Colonic mucosa (tissue), 4 donors: ENCODE measurements at regions not wholly inside any gene's neighbourhood (a gene's known extent, or its start where the extent isn't known, plus 50 kb on each side); places are given as distances from the start of the nearest gene placed in this dataset.

ENCODE experiments used
- DNase-seq: peaks from one replicate; pipeline ENCODE4 v3.0.0-alpha.2; 2020
- H3K27ac ChIP-seq: fragments of 200-600 bp; one replicate; pipeline ENCODE4 v1.8.0; 2021
- H3K27me3 ChIP-seq: fragments of 200-600 bp; one replicate; pipeline ENCODE4 v1.8.0; 2021
- H3K36me3 ChIP-seq: fragments of 200-600 bp; one replicate; pipeline ENCODE4 v1.8.0; 2021
- H3K4me1 ChIP-seq: fragments of 200-600 bp; one replicate; pipeline ENCODE4 v1.8.0; 2021; ENCODE audit warnings: mild to moderate bottlenecking
- H3K4me3 ChIP-seq: fragments of 200-600 bp; one replicate; pipeline ENCODE4 v1.8.0; 2021
- H3K9ac ChIP-seq, 2 donors: one replicate each; pipeline ENCODE4 v1.7.0; 2013; ENCODE audit warnings: control low read depth in 2 of 2, low read depth in 2 of 2, low read length in 2 of 2
- H3K9me3 ChIP-seq: fragments of 200-600 bp; one replicate; pipeline ENCODE4 v1.8.0; 2021
- intact Hi-C: fragments of 100-400 bp; cut with DNase I; formaldehyde crosslinking; loops from one replicate; pipeline ENCODE4 v1.14.1; 2022
- TF ChIP-seq, protein P1 (sequence below): fragments of 200-600 bp; IDR thresholded peaks from one replicate; pipeline ENCODE4 v1.8.0; 2022; ENCODE audit warnings: antibody characterized with exemption, mild to moderate bottlenecking
- donor health status: healthy.
- donor health status: DM: no; HTN: no; CAD: no.
- donor health status: DM: no; HTN: no; CAD: no.

GRCh38 chr7:114364151-114364550, 50.5 kb upstream of the FOXP2 start:
- no peak for DNase-seq
- intact Hi-C loops: no loop called here
- Histone ChIP-seq H3K36me3 (no peaks in the 10 kb centered on the region), H3K4me3 (no peak overlapping the region), H3K27ac (no peak overlapping the region), H3K4me1 (no peaks in the 10 kb centered on the region), H3K9ac (no peak overlapping the region), H3K9me3 (no peaks in the 10 kb centered on the region), H3K27me3 (no peaks in the 10 kb centered on the region)
- TF ChIP-seq, protein P1, sequence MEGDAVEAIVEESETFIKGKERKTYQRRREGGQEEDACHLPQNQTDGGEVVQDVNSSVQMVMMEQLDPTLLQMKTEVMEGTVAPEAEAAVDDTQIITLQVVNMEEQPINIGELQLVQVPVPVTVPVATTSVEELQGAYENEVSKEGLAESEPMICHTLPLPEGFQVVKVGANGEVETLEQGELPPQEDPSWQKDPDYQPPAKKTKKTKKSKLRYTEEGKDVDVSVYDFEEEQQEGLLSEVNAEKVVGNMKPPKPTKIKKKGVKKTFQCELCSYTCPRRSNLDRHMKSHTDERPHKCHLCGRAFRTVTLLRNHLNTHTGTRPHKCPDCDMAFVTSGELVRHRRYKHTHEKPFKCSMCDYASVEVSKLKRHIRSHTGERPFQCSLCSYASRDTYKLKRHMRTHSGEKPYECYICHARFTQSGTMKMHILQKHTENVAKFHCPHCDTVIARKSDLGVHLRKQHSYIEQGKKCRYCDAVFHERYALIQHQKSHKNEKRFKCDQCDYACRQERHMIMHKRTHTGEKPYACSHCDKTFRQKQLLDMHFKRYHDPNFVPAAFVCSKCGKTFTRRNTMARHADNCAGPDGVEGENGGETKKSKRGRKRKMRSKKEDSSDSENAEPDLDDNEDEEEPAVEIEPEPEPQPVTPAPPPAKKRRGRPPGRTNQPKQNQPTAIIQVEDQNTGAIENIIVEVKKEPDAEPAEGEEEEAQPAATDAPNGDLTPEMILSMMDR: no peak

- intact Hi-C loops: no loop called here
These were observed 51.3 kb upstream of the FOXP2 start for GRCh38 chr7:114363292-114363691.

DNA sequence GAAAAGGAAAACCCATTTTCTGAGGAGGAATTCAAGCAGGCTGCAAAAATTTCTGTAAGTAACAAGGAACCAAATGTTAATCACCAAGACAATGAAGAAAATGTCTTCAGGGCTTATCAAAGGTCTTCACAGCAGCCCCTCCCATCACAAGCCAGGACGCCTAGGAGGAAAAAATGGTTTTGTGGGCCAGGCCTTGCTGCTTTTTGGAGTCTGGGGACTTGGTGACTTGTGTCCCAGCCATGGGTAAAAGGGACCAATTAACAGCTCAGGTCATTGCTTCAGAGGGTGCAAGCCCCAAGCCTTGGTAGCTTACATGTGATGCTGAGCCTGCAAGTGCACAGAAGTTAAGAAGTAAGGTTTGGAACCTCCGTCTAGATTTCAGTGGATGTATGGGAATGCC, 55.7 kb upstream of the FOXP2 start:
- TF ChIP-seq, protein P1: no peak
- no peaks in the 10 kb centered on the region for H3K36me3 ChIP-seq
- DNase-seq: no peak
- intact Hi-C loops: no loop called here
- H3K27me3 ChIP-seq: no peaks in the 10 kb centered on the region
- H3K4me3 ChIP-seq: no peak overlapping the region
- no peaks in the 10 kb centered on the region for H3K9me3 ChIP-seq
- H3K9ac ChIP-seq: no peak overlapping the region
- H3K27ac ChIP-seq: no peak overlapping the region
- no peaks in the 10 kb centered on the region for H3K4me1 ChIP-seq

More at GRCh38 chr7:114363292-114363691, 51.3 kb upstream of the FOXP2 start:
- Histone ChIP-seq H3K27me3 (no peaks in the 10 kb centered on the region), H3K27ac (no peak overlapping the region), H3K36me3 (no peaks in the 10 kb centered on the region), H3K9ac (no peak overlapping the region), H3K9me3 (no peaks in the 10 kb centered on the region), H3K4me1 (no peaks in the 10 kb centered on the region), H3K4me3 (no peak overlapping the region)
- TF ChIP-seq, protein P1: no peak
- no peak for DNase-seq

DNA sequence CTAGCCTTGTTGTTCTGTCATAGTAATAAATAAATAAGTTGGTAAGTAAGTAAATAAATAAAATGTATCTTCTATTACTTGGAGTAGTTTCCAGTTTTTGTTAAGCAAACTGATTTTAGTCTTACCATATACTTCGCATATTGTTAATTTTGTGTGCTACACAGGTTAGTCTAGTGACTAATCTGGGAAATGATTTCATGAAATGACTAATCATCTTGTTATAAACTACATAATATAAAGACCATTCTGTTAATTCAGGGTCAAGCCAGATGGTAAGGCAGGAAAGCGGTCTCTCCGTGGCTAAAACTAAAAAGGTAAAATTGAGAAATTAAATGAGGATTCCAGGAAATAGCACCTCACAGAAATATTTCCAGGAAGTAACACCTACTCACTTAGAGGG, 58.5 kb upstream of the FOXP2 start:
- H3K9ac ChIP-seq: no peak overlapping the region
- intact Hi-C loops: no loop called here
- DNase-seq: no peak

GRCh38 chr7:114354306-114354705, 60.3 kb upstream of the FOXP2 start:
- H3K27ac ChIP-seq: no peak overlapping the region
- no peaks in the 10 kb centered on the region for H3K27me3 ChIP-seq
- no peaks in the 10 kb centered on the region for H3K9me3 ChIP-seq
- no peak for DNase-seq
- H3K4me1 ChIP-seq: no peaks in the 10 kb centered on the region
- intact Hi-C loops: no loop called here
- H3K9ac ChIP-seq: no peak overlapping the region
- no peaks in the 10 kb centered on the region for H3K36me3 ChIP-seq
- H3K4me3 ChIP-seq: no peak overlapping the region
- TF ChIP-seq, protein P1: no peak

More for the DNA sequence above, 58.5 kb upstream of the FOXP2 start:
- H3K27me3 ChIP-seq: no peaks in the 10 kb centered on the region
- H3K9me3 ChIP-seq: no peaks in the 10 kb centered on the region
- H3K36me3 ChIP-seq: no peaks in the 10 kb centered on the region
- no peak overlapping the region for H3K27ac ChIP-seq
- TF ChIP-seq, protein P1: no peak
- no peak overlapping the region for H3K4me3 ChIP-seq
- H3K4me1 ChIP-seq: no peaks in the 10 kb centered on the region

DNA sequence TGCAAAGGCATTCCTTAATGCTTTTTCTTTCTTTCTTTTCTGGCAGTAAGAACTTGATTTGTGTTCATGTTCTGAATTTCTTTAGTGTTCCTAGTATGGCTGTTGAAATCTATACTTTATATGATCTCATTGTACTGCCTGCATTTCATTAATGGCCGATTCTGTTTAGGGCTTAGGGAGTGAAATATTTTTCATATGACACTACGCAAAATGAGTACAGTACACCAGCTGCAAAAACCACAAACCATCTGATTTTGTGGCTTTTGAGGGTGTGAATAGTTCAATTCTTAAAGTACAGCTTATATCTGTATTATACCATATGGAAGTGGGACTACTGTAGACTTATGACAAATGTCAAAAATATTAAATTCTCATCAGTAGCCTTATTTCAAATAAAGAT, 69.1 kb upstream of the FOXP2 start:
- no peaks in the 10 kb centered on the region for H3K4me1 ChIP-seq
- no peak overlapping the region for H3K27ac ChIP-seq
- H3K9me3 ChIP-seq: no peaks in the 10 kb centered on the region
- TF ChIP-seq, protein P1: no peak
- no peak overlapping the region for H3K4me3 ChIP-seq
- DNase-seq: no peak
- H3K36me3 ChIP-seq: no peaks in the 10 kb centered on the region
- intact Hi-C loops: no loop called here
- H3K9ac ChIP-seq: no peak overlapping the region
- H3K27me3 ChIP-seq: no peaks in the 10 kb centered on the region
